ENCODE measurements at regions not wholly inside any gene's neighbourhood (a gene's known extent, or its start where the extent isn't known, plus 50 kb on each side); places are given as distances from the start of the nearest gene placed in this dataset.

GRCh38 chr1:29894311-29894710, 658.0 kb downstream of the PTPRU start:
- Histone ChIP-seq H3K4me2 (ENCODE audit: low read depth, low read length) (no peak overlapping the region), H3K36me3 (replicated peaks in 1 of 2; ENCODE audit: control insufficient read depth in 1 of 2, insufficient read depth in 2 of 2, low read length in 2 of 2) (no peaks in the 10 kb centered on the region), H3K79me2 (ENCODE audit: insufficient read depth, low read length) (no peaks in the 10 kb centered on the region), H3K4me3 (replicated peaks in 1 of 3; ENCODE audit: insufficient read depth in 1 of 3, low read depth in 2 of 3, low read length in 3 of 3) (no peak overlapping the region), H3K27ac (ENCODE audit: extremely low read length, insufficient read depth, low read length) (no peak overlapping the region), H4K20me1 (ENCODE audit: insufficient read depth, low read length) (no peaks in the 10 kb centered on the region), H3K9ac (ENCODE audit: insufficient read depth, low read depth, low read length) (no peak overlapping the region), H2AFZ (ENCODE audit: low read length) (no peak overlapping the region), H3K27me3 (ENCODE audit: control insufficient read depth in 1 of 2, insufficient read depth in 2 of 2, low read length in 2 of 2) (no peaks in the 10 kb centered on the region; a peak in 2 of 5 replicates), H3K9me3 (ENCODE audit: low read length) (no peaks in the 10 kb centered on the region), H3K4me1 (ENCODE audit: insufficient read depth, low read length) (no peaks in the 10 kb centered on the region)
- ATAC-seq, result no peak
- FAIRE-seq, result no peak
- TF ChIP-seq ZNF251 (CRISPR knock-in tag; IDR thresholded peaks at IDR 0.05) (no peak), ZBTB7A (CRISPR knock-in tag; IDR thresholded peaks at IDR 0.05) (no peak), SKI (IDR thresholded peaks at IDR 0.05; ENCODE audit: partially characterized antibody) (no peak), MTERF4 (CRISPR knock-in tag; IDR thresholded peaks at IDR 0.05) (no peak), ZNF878 (CRISPR knock-in tag; IDR thresholded peaks at IDR 0.05) (no peak), PPARG (CRISPR knock-in tag; conservative IDR thresholded peaks at IDR 0.05) (no peak)
- ChIA-PET CTCF (ENCODE audit: low intra/inter-chr PET ratio, low total read pairs) (no interaction called here), POLR2A (no interaction called here)
- no TSS peak for BruUV-seq (replicated peaks)
- no peak for DNase-seq (ENCODE audit: low spot score)
- intact Hi-C loops (cut with micrococcal nuclease; ENCODE audit: unreplicated experiment), result no loop called here
- no CpG with 5 or more reads among the region's 5 CpGs for WGBS (ENCODE audit: low lambda C conversion rate)
- in situ Hi-C loops (cut with HindIII; ENCODE audit: extremely low pct_ligation_motif_present, low pct_unique_long_range_greater_than_20kb), result no loop called here

GRCh38 chr1:29893806-29894205, 657.5 kb downstream of the PTPRU start:
- no peak overlapping the region for H3K4me3 ChIP-seq (replicated peaks in 1 of 3; ENCODE audit: insufficient read depth in 1 of 3, low read depth in 2 of 3, low read length in 3 of 3)
- CTCF ChIA-PET (ENCODE audit: low intra/inter-chr PET ratio, low total read pairs), result no interaction called here
- TF ChIP-seq ZNF800 (CRISPR knock-in tag; IDR thresholded peaks at IDR 0.05) (no peak), SOX13 (IDR thresholded peaks at IDR 0.05) (no peak), SOX13 (CRISPR knock-in tag; conservative IDR thresholded peaks at IDR 0.05 in 1 of 2, IDR thresholded peaks at IDR 0.05 in 1 of 2) (no peak), BATF2 (CRISPR knock-in tag; IDR thresholded peaks at IDR 0.05) (no peak), KDM5B (CRISPR knock-in tag; IDR thresholded peaks at IDR 0.05; ENCODE audit: borderline replicate concordance) (no peak), HOXA5 (CRISPR knock-in tag; IDR thresholded peaks at IDR 0.05) (no peak), POLR2A (IDR thresholded peaks at IDR 0.05; ENCODE audit: insufficient read depth in 1 of 2, low read depth in 2 of 2, low read length in 2 of 2) (no peak), CSRNP1 (CRISPR knock-in tag; IDR thresholded peaks at IDR 0.05) (no peak), ZNF780A (CRISPR knock-in tag; IDR thresholded peaks at IDR 0.05) (no peak)

More at GRCh38 chr1:29893806-29894205, 657.5 kb downstream of the PTPRU start:
- in situ Hi-C loops (cut with HindIII; ENCODE audit: extremely low pct_ligation_motif_present, low pct_unique_long_range_greater_than_20kb) (no loop called here), intact Hi-C loops (cut with micrococcal nuclease; ENCODE audit: unreplicated experiment) (no loop called here)
- no peak overlapping the region for H3K4me2 ChIP-seq (ENCODE audit: low read depth, low read length)
- H3K9me3 ChIP-seq (ENCODE audit: low read length), result no peaks in the 10 kb centered on the region
- H2AFZ ChIP-seq (ENCODE audit: low read length), result no peak overlapping the region
- no peak overlapping the region for H3K9ac ChIP-seq (ENCODE audit: insufficient read depth, low read depth, low read length)
- H3K27me3 ChIP-seq (ENCODE audit: control insufficient read depth in 1 of 2, insufficient read depth in 2 of 2, low read length in 2 of 2), result no peaks in the 10 kb centered on the region; a peak in 2 of 5 replicates
- no peak for DNase-seq (ENCODE audit: low spot score)
- no peaks in the 10 kb centered on the region for H3K79me2 ChIP-seq (ENCODE audit: insufficient read depth, low read length)
- no peaks in the 10 kb centered on the region for H3K36me3 ChIP-seq (replicated peaks in 1 of 2; ENCODE audit: control insufficient read depth in 1 of 2, insufficient read depth in 2 of 2, low read length in 2 of 2)
- no peak overlapping the region for H3K27ac ChIP-seq (ENCODE audit: extremely low read length, insufficient read depth, low read length)
- no peaks in the 10 kb centered on the region for H3K4me1 ChIP-seq (ENCODE audit: insufficient read depth, low read length)
- no peak for ATAC-seq
- WGBS (ENCODE audit: low lambda C conversion rate), result 6% methylated on average over 5 of the region's 5 CpGs
- POLR2A ChIA-PET, result no interaction called here
- no peaks in the 10 kb centered on the region for H4K20me1 ChIP-seq (ENCODE audit: insufficient read depth, low read length)
- no peak for FAIRE-seq
- BruUV-seq (replicated peaks), result no TSS peak
